ENCODE measurements at regions not wholly inside any gene's neighbourhood (a gene's known extent, or its start where the extent isn't known, plus 50 kb on each side); places are given as distances from the start of the nearest gene placed in this dataset.
A peak's percentile ranks its signal among the peaks of the same experiment; 100 is the strongest.

DNA sequence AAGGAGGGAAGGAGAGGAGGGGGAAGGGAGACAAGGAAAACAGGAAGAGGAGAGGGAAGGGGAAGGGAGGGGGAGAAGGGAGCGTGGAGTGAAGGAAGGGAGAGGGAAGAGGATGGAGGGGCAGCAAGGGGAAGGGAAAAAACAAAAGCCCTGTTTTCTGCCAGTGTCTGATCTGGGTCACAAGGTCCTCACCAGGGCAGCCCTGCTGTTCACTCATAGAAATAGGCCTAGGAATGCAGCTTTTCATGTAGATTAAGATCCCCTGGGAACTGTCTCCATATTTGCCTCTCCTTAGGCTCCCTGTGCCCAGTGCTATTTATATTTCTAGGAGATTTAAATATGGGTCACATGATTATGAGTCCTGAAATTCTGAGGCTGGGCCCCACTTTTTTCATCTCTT, 790.7 kb downstream of the TNS3 start:
- Histone ChIP-seq H3K4me1 (peaks cover 0 to 7% (median 0%) of the 10 kb centered on the region in 10 experiments; a peak in 3 of 20 replicates), H3K27ac (no peak overlapping the region), H3K9ac (no peak overlapping the region), H3K4me3 (no peak overlapping the region), H4K20me1 (no peaks in the 10 kb centered on the region), H3K36me3 (no peaks in the 10 kb centered on the region), H3K27me3 (no peaks in the 10 kb centered on the region), H3K9me3 (replicated peaks in 1 of 11) (peaks cover 0 to 7% (median 0%) of the 10 kb centered on the region in 11 experiments; a peak in 2 of 22 replicates), H3K4me2 (0 out of 22 replicates have a peak overlapping the region, but pooled peaks of 1 of the 11 experiments have one; percentile 10)
- TF ChIP-seq Cebpa-rat (IDR thresholded peaks at IDR 0.05): no peak

DNA sequence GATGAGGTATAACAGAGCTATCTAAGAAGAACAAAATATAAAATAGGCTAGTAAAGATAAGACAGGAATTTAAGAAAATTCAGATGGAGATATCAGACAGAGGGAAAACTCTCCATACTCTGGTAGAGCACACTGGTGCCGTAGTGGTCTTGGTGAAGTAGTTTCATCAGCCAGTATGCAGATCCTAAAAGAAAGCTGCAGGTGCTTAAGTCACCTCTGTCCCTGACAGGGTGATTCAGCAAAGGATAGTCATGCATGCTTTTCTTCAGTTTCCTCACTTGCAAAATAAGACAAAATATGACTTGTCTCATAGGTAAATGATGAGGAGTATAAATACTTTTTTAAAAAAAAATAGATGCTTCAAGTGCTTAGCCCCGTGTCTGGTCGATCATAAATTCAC, 794.9 kb downstream of the TNS3 start:
- H4K20me1 ChIP-seq: no peaks in the 10 kb centered on the region
- peaks cover 0 to 7% (median 0%) of the 10 kb centered on the region in 10 experiments; a peak in 3 of 20 replicates for H3K4me1 ChIP-seq
- TF ChIP-seq Cebpa-rat (IDR thresholded peaks at IDR 0.05): no peak
- no peaks in the 10 kb centered on the region for H3K36me3 ChIP-seq
- H3K4me2 ChIP-seq: no peak overlapping the region
- no peak overlapping the region for H3K9ac ChIP-seq
- H3K27me3 ChIP-seq: no peaks in the 10 kb centered on the region
- H3K27ac ChIP-seq: no peak overlapping the region
- H3K9me3 ChIP-seq (replicated peaks in 1 of 11): peaks cover 3 to 14% (median 6%) of the 10 kb centered on the region in 11 experiments
- H3K4me3 ChIP-seq: no peak overlapping the region

DNA sequence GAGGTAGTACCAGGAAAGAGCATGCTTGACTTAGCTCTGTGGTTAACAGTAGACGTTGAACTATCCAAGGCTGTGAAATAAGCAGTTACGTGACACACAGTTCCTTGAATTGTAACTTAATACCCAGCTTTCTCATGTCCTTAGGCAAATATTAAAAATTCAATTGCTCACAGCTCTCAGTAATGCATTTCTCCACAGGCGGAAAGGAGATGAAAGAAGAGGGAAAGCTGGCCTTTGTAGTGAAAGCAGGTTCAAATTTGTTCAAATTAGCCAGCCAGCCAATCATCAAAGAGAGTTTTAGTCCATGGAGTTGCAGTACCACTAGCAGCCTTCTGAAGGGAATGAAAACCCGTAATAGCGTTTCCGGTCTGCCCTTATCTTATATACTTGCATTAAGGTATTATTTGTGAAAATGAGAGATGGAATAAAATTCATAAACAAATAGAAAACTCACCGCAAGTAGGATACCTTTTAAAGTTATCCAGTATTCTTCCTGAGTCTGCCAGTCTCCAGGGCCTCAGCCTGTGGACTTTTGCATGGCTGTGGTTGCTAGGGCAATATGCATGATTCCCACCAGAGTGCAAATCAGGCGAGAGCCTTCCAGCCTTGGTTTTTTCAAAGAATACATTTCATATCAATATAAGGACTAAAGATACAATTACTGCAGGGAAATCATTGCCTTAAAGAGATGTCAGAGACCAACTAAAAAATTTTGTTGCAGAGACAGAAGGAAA, 795.5 kb downstream of the TNS3 start:
- no peak overlapping the region for H3K27ac ChIP-seq
- H3K4me2 ChIP-seq: no peak overlapping the region
- H3K4me1 ChIP-seq: peaks cover 0 to 4% (median 0%) of the 10 kb centered on the region in 10 experiments; a peak in 3 of 20 replicates
- TF ChIP-seq Cebpa-rat (IDR thresholded peaks at IDR 0.05): no peak
- H3K36me3 ChIP-seq: no peaks in the 10 kb centered on the region
- H3K9me3 ChIP-seq (replicated peaks in 1 of 11): peaks cover 9 to 20% (median 12%) of the 10 kb centered on the region in 11 experiments
- no peak overlapping the region for H3K9ac ChIP-seq
- H3K27me3 ChIP-seq: no peaks in the 10 kb centered on the region
- H3K4me3 ChIP-seq: no peak overlapping the region
- no peaks in the 10 kb centered on the region for H4K20me1 ChIP-seq

DNA sequence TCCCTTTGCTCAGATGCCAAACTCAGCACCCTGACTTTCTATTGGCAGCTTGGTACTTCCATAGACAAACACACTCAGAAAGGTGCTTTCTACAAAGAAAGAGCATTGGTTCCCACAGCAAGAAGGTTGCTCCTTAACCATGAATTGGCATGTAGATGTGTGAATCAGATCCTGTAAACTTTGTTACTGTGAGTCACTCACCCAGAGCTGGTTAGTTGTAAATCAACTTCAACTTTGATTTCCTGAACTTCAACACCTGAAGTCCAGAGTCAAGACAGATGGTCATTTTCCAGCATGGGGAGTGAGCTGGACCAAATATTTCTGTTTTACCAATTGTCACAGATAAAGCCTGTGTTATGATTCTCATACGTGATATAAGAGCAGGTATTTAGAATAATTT, 797.2 kb downstream of the TNS3 start:
- no peaks in the 10 kb centered on the region for H3K27me3 ChIP-seq
- H4K20me1 ChIP-seq: no peaks in the 10 kb centered on the region
- no peak for TF ChIP-seq Cebpa-rat (IDR thresholded peaks at IDR 0.05)
- no peak overlapping the region for H3K4me3 ChIP-seq
- H3K36me3 ChIP-seq: no peaks in the 10 kb centered on the region
- peaks cover 19 to 25% (median 24%) of the 10 kb centered on the region in 11 experiments for H3K9me3 ChIP-seq (replicated peaks in 1 of 11)
- no peak overlapping the region for H3K9ac ChIP-seq
- no peak overlapping the region for H3K4me2 ChIP-seq
- no peak overlapping the region for H3K27ac ChIP-seq
- H3K4me1 ChIP-seq: no peaks in the 10 kb centered on the region

DNA sequence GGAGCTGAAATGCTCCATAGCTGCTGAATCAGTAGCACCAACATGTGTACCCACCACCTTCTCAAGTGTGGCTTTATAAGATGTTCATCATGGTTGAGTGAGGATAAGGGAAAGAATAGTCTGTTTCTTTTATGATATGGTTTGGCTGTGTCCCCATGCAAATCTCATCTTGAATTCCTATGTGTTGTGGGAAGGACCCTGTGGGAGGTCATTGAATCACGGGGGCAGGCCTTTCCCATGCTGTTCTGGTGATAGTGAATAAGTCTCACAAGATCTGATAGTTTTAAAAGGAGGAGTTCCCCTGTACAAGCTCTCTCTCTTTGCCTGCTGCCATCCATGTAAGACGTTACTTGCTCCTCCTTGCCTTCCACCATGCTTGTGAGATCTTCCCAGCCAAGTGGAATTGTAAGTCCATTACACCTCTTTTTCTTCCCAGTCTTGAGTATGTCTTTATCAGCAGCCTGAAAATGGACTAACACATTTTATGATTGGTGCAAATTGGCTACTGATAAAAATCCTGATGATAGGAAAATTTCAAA, 799.9 kb downstream of the TNS3 start:
- Histone ChIP-seq H3K4me3 (no peak overlapping the region), H3K27me3 (no peaks in the 10 kb centered on the region), H3K36me3 (no peaks in the 10 kb centered on the region), H4K20me1 (no peaks in the 10 kb centered on the region), H3K4me2 (no peak overlapping the region), H3K4me1 (no peaks in the 10 kb centered on the region), H3K27ac (no peak overlapping the region), H3K9me3 (replicated peaks in 1 of 11) (peaks cover 34 to 45% (median 41%) of the 10 kb centered on the region in 11 experiments), H3K9ac (no peak overlapping the region)
- TF ChIP-seq Cebpa-rat (IDR thresholded peaks at IDR 0.05): no peak

DNA sequence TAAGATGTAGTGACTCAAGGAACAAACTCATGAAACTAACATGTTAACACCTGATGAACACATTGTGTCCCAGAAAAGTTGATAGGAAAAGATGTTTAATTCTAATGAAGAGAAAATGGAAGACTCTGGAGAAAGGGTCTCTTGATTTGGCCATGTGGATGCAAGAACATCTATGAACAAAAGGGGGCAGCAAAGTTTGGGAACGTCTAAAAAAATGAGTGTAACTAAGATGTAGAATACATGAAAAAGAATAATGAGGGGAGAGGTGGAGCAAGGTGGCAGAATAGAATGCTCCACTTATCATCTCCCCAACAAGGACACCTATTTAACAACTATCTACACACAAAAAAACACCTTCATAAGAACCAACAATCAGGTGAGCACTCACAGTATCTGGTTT, 805.1 kb downstream of the TNS3 start:
- H3K4me2 ChIP-seq: no peak overlapping the region

DNA sequence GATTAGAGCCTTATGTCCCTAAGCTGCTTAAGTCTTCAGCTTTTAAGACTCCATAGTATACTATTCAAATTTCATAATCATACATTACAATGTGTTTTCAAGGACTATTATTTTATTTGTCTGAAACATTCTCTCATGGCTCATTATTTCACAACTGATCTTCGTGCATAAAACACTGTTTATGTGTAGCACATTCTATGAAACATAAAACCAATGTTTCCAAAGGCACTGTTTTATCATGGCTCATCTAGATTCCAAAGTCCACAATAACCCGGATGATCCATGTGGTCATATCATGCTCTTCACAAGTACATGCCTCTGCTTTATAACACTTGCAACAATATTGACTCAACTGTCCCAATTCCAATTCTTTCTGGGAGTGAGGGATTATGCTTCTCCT, 806.1 kb downstream of the TNS3 start:
- Histone ChIP-seq H3K4me1 (no peaks in the 10 kb centered on the region), H4K20me1 (no peaks in the 10 kb centered on the region), H3K4me3 (no peak overlapping the region), H3K9me3 (replicated peaks in 1 of 11) (peaks cover 17 to 26% (median 24%) of the 10 kb centered on the region in 11 experiments), H3K27me3 (no peaks in the 10 kb centered on the region), H3K27ac (no peak overlapping the region), H3K4me2 (no peak overlapping the region), H3K9ac (no peak overlapping the region), H3K36me3 (no peaks in the 10 kb centered on the region)
- no peak for TF ChIP-seq Cebpa-rat (IDR thresholded peaks at IDR 0.05)

More for the DNA sequence above, 805.1 kb downstream of the TNS3 start:
- Histone ChIP-seq H4K20me1 (no peaks in the 10 kb centered on the region), H3K9ac (no peak overlapping the region), H3K9me3 (replicated peaks in 1 of 11) (peaks cover 27 to 36% (median 34%) of the 10 kb centered on the region in 11 experiments), H3K27me3 (no peaks in the 10 kb centered on the region), H3K27ac (no peak overlapping the region), H3K36me3 (no peaks in the 10 kb centered on the region), H3K4me3 (no peak overlapping the region), H3K4me1 (no peaks in the 10 kb centered on the region)
- no peak for TF ChIP-seq Cebpa-rat (IDR thresholded peaks at IDR 0.05)

DNA sequence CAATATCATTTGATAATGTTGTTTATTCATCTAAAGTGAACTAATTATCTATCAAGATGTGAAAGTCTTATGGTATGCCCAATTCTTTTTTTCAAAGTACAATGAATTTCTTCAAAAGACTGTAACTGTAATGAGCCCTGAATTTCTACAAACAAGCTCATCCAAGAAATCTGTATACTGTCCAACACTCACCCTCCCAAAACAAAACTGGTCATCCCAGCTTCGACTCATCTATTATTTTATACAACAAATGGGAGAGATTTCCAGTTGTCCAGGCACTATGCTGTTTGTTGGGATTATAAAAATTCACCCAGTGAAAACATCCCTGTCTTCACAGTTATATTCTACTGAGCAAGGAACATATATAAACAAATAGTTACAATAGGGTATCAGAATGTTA, 806.9 kb downstream of the TNS3 start:
- Histone ChIP-seq H3K36me3 (no peaks in the 10 kb centered on the region), H3K27ac (no peak overlapping the region), H3K9me3 (replicated peaks in 1 of 11) (peaks cover 13 to 26% (median 22%) of the 10 kb centered on the region in 11 experiments; a peak in 20 of 22 replicates), H3K27me3 (no peaks in the 10 kb centered on the region), H3K4me1 (no peaks in the 10 kb centered on the region), H3K9ac (no peak overlapping the region), H3K4me2 (no peak overlapping the region), H4K20me1 (no peaks in the 10 kb centered on the region), H3K4me3 (no peak overlapping the region)
- no peak for TF ChIP-seq Cebpa-rat (IDR thresholded peaks at IDR 0.05)

DNA sequence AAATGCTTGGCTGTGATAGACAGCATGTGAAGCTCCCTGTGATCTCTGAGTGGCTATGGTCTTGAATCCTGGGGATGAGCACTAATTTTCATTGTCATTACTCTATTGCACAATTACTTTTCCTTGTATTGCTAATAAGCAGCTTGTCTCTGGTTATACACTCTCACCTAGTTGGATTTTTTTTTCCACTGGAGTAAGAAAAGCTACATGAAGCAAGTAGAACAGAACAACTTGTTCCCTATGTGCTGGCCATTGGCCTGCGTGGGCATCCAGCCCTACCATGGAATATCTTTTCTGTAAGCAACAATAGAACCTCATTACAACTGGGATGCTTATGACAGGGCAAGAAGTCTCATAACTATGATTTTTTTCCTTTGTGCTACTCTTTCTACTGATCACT, 807.4 kb downstream of the TNS3 start:
- Histone ChIP-seq H3K27me3 (no peaks in the 10 kb centered on the region), H3K4me2 (no peak overlapping the region), H3K4me3 (no peak overlapping the region), H4K20me1 (no peaks in the 10 kb centered on the region), H3K27ac (no peak overlapping the region), H3K9me3 (replicated peaks in 1 of 11) (peaks cover 11 to 26% (median 20%) of the 10 kb centered on the region in 11 experiments; a peak in 20 of 22 replicates), H3K4me1 (no peaks in the 10 kb centered on the region), H3K9ac (no peak overlapping the region), H3K36me3 (no peaks in the 10 kb centered on the region)
- 0 out of 22 replicates have a peak, but pooled peaks of 1 of the 11 experiments have one; percentile 17 for TF ChIP-seq Cebpa-rat (IDR thresholded peaks at IDR 0.05)

DNA sequence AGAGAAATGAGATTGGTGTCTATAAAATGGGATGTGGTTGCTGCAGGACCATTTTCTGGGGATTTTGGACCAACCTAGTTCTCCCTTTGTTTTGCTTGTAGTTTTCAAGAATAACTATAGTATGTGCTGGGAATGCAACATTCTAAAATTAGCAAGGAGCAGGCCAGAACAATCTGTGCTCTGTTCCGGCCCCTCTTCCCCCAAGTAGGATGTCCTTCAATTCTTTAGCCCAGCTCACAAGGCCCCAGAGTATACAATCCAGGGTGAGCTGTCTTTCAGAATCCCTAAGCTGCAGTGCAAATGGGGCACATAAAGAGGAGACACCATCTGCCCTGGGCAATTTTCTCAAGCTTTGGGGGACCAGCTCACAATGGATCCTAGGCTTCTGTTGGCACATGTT, 809.1 kb downstream of the TNS3 start:
- TF ChIP-seq Cebpa-rat (IDR thresholded peaks at IDR 0.05): no peak
- H3K9me3 ChIP-seq (replicated peaks in 1 of 11): peaks cover 18 to 26% (median 23%) of the 10 kb centered on the region in 11 experiments
- H3K4me1 ChIP-seq: no peaks in the 10 kb centered on the region
- H3K27ac ChIP-seq: no peak overlapping the region
- no peaks in the 10 kb centered on the region for H3K36me3 ChIP-seq
- H4K20me1 ChIP-seq: no peaks in the 10 kb centered on the region
- H3K9ac ChIP-seq: no peak overlapping the region
- H3K27me3 ChIP-seq: no peaks in the 10 kb centered on the region
- H3K4me3 ChIP-seq: no peak overlapping the region
- H3K4me2 ChIP-seq: no peak overlapping the region
